IPS-18c (cell line): ENCODE measurements at regions not wholly inside any gene's neighbourhood (a gene's known extent, or its start where the extent isn't known, plus 50 kb on each side); places are given as distances from the start of the nearest gene placed in this dataset.

ENCODE experiments used
- H3K4me3 ChIP-seq: 2 replicates; pipeline ENCODE4 v1.7.0; 2013; ENCODE audit warnings: low read depth, mild to moderate bottlenecking, low read length, moderate library complexity; ENCODE audit not compliant: insufficient read depth
- H3K9me3 ChIP-seq: one replicate; pipeline ENCODE4 v1.6.1; 2013; ENCODE audit warnings: mild to moderate bottlenecking, low read length, moderate library complexity; ENCODE audit not compliant: control insufficient read depth, insufficient read depth

DNA sequence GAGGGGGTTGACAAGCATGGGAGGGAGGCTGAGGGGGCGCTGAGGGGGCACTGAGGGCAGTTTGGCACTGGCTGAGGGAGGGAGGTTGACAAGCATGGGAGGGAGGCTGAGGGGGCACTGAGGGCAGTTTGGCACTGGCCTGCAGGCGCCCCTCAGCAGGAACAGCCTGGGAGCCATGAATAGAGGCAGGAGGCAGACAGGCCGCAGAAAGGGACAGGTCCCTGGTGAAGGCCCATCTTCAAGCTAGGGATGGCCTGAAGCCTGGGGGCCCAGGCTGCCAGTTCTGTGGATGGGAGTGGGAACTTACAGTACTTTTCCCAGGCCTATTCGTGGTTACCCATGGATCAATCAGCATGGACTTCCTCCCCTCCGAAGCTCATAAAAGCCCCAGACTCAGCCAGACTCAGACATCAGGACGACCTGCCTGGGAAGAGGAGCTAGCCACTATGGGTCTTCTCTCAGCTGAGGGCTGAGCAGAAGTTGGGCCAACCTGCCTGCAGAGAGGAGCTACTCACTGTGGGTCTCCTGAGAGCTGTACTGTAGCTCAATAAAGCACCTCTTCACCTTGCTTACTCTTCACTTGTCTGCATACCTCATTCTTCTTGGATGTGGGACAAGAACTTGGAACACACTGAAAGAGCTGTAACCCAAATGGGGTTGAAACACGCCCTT, 72.8 kb upstream of the BRD7 start:
- H3K9me3 ChIP-seq, result peaks cover 11% of the 10 kb centered on the region
- no peak overlapping the region for H3K4me3 ChIP-seq

DNA sequence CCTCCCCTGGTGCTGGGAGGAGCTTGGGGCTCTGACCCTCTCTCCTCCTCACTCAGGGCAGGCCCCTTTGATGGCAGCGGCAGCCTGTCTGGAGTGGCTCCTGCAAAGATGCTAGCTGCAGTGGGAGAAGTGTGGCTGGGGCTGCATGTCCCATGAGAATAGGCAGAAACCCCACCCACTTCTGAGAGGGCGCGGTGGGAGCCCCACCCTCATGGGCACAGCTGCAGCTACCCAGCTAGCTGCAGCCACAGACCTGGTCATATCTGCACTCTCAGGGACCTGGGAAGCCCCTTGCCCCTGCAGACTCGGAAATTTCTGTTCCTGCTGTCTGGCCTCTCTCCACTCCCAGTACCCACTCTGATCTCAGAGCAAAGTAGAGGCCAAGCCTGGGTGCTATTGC, 72.2 kb upstream of the BRD7 start:
- Histone ChIP-seq H3K4me3 (no peak overlapping the region), H3K9me3 (peaks cover 11% of the 10 kb centered on the region)

DNA sequence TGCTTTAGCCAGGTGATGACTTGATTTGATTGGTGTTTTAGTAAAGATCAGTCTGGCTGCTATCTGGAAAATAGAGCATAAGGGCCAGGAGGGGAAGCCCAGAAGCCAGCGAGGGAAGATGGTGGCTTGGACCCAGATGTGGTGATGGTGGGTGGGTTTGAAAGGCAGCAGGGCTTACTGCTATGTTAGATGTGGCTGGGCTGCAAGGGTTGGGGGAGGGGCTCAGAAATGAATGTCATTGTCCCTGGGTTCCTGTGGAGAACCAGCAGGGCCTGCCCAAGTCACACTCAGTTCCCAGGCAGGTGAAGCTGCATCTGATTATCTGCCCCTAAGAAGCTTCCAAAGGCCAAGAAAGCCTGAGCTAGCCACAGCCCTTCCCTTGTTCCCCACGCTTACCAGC, 71.7 kb upstream of the BRD7 start:
- H3K9me3 ChIP-seq, result peaks cover 11% of the 10 kb centered on the region

GRCh38 chr16:50437769-50438437, 69.1 kb upstream of the BRD7 start:
- H3K9me3 ChIP-seq, result peaks cover 11% of the 10 kb centered on the region
- H3K4me3 ChIP-seq, result no peak overlapping the region

More for the DNA sequence above, 71.7 kb upstream of the BRD7 start:
- no peak overlapping the region for H3K4me3 ChIP-seq

- H3K4me3 ChIP-seq, result no peak overlapping the region
- H3K9me3 ChIP-seq, result peaks cover 3% of the 10 kb centered on the region
Measured at GRCh38 chr16:50436271-50436670, 67.5 kb upstream of the BRD7 start.

DNA sequence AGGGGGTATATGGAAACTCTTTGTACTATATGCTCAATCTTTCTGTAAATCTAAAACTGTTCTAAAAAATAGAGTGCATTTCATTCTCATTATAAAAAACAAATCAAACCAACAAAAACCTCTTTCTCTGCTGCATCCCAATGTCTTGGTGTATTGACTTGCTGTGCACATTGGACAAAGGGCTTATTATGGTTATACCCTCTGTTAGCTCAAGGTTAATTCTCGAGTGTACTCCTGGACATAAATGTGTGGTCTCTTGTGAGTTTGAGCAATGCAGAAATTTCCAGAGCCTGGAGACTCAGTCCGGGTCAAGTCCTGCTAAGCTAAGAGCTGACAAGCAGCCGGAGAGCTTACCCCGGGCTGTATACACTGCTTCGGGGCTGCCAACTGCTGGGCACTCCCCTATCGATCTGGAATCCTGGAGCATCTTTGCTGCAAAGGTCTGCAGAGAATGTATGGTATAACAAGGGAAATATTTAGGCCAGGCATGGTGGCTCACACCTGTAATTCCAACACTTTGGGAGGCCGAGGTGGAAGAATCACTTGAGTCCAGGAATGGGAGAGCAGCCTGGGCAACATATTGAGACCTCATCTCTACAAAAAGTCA, 66.2 kb upstream of the BRD7 start:
- Histone ChIP-seq H3K9me3 (peaks cover 3% of the 10 kb centered on the region), H3K4me3 (no peak overlapping the region)

DNA sequence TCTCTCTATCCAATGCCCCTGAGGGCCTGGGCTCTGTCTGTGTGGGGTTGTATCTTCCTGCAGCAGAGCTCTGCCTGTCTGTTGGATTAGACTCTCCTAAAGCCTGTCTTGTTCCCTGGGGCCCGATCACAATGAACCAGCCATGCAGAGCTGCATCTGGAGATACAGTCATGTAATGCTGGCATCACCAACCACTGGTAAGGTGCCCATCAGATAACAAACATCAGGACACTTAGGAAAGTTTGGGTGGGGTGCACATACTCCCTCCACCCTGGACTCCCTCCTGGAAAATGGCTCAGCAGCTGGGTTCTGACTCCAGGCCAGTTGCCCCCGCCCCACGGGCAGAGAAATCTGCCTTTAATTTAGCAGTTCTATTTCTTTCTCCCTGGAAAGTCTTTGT, 61.3 kb upstream of the BRD7 start:
- H3K4me3 ChIP-seq, result no peak overlapping the region
- H3K9me3 ChIP-seq, result no peaks in the 10 kb centered on the region

GRCh38 chr16:50428742-50429141, 60.0 kb upstream of the BRD7 start:
- no peak overlapping the region for H3K4me3 ChIP-seq

GRCh38 chr16:50428116-50428515, 59.3 kb upstream of the BRD7 start:
- no peaks in the 10 kb centered on the region for H3K9me3 ChIP-seq
- no peak overlapping the region for H3K4me3 ChIP-seq

More at GRCh38 chr16:50428742-50429141, 60.0 kb upstream of the BRD7 start:
- no peaks in the 10 kb centered on the region for H3K9me3 ChIP-seq

DNA sequence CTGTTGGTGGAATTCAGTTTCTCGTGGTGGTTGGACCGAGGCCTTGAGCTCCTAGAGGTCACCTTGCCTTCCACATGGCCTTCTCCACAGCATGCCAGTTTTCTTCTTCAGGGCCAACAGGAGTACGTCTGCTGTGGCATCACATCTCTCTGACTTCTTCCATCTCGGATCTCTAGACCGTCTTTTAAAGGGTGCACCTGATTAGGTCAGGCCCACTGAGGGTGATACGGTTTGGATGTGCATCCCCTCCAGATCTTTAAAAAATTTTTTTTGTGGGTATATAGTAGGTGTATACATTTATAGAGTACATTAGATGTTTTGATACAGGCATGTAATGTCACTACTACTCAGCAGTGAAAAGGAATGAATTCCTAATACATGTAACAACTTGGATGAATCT, 58.3 kb upstream of the BRD7 start:
- Histone ChIP-seq H3K4me3 (no peak overlapping the region), H3K9me3 (no peaks in the 10 kb centered on the region)

- H3K9me3 ChIP-seq, result no peaks in the 10 kb centered on the region
- H3K4me3 ChIP-seq, result no peak overlapping the region
Measured at GRCh38 chr16:50425648-50426047, 56.9 kb upstream of the BRD7 start.

DNA sequence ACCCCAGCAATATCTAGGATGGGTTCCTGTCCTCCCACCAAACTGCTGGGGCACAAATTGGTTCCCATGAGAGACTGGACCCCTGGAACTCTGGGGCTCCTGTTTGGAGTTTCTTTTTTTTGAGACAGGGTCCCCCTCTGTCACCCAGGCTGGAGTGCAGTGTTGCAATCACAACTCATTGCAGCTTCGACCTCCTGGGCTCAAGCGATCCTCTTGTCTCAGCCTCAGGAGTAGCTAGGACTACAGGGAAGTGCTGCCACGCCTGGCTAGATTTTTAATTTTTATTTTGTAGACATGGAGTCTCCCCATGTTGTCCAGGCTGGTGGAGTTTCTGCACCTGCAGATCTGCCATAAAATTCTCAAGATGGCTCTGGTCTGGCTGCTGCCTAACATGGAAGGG, 56.3 kb upstream of the BRD7 start:
- Histone ChIP-seq H3K4me3 (no peak overlapping the region), H3K9me3 (no peaks in the 10 kb centered on the region)

DNA sequence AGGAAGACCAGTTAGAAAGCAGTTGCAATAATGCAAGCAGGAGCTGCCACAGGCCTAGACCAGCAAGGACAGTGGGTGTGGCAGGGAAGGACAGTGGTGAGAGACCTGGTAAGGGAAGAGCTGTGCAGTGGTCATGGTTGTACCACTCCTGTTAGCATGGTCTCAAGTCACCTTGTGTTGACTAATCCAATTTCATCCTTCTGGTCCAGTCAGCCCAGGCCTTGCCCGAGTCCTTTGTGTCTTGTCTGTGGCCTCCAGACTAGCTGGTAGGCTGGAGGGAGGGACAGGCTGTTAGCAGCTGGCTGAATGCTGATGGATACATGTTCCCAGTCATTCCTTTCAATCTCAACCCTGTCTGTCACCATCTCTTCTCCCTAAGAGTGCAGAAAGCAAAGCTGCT, 54.1 kb upstream of the BRD7 start:
- Histone ChIP-seq H3K4me3 (no peak overlapping the region), H3K9me3 (peaks cover 3% of the 10 kb centered on the region)

DNA sequence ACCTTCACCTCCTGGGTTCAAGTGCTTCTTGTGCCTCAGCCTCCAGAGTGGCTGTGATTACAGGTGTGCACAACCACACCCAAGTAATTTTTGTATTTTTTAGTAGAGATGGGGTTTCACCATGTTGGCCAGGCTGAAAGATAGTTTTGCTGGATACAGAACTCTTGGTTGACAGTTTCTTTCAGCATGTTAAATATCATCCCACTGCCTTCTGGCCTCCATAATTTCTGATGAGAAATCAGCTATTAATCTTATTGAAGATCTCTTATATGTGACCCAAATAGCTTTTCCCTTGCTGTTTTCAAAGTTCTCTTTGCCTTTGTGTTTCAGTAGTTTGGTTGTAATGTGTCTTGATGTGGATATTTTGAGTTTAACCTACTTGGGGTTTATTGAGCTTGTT, 50.3 kb upstream of the BRD7 start:
- peaks cover 3% of the 10 kb centered on the region for H3K9me3 ChIP-seq

More for the DNA sequence above, 50.3 kb upstream of the BRD7 start:
- H3K4me3 ChIP-seq, result no peak overlapping the region
